ENCODE measurements at regions not wholly inside any gene's neighbourhood (a gene's known extent, or its start where the extent isn't known, plus 50 kb on each side); places are given as distances from the start of the nearest gene placed in this dataset.

DNA sequence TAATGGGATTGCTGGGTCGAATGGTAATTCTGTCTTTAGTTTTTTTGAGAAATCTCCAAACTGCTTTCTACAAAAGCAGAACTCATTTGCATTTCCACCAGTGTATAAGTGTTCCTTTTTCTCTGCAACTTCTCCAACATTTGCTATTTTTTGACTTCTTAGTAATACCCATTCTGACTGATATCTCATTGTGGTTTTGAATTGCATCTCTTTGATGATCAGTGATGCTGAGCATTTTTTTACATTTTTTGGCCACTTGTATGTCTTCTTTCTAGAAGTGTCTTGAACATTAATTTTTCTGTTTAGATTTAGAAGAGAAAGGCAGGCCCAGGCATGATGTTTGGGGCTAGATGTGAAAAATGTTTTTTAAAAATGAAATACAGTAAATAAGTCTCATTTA lies 553.1 kb upstream of the MAN1A1 start:
- no peak overlapping the region for H3K27ac ChIP-seq (ENCODE audit: low read depth, low read length)

GRCh38 chr6:119896806-119897205 lies 547.2 kb upstream of the MAN1A1 start:
- Histone ChIP-seq H3K4me3 (ENCODE audit: low read depth, low read length) (no peak overlapping the region), H3K27ac (ENCODE audit: low read depth, low read length) (no peak overlapping the region), H3K4me1 (ENCODE audit: control insufficient read depth, insufficient read depth, low read length) (no peaks in the 10 kb centered on the region), H3K36me3 (ENCODE audit: control insufficient read depth, insufficient read depth, low read length) (no peaks in the 10 kb centered on the region), H3K9ac (ENCODE audit: low read depth, low read length) (no peak overlapping the region), H3K9me3 (ENCODE audit: control insufficient read depth, insufficient read depth, low read length) (no peaks in the 10 kb centered on the region), H3K27me3 (ENCODE audit: control insufficient read depth, insufficient read depth, low read length) (no peaks in the 10 kb centered on the region)

More for the DNA sequence above, 553.1 kb upstream of the MAN1A1 start:
- H3K27me3 ChIP-seq (ENCODE audit: control insufficient read depth, insufficient read depth, low read length) = no peaks in the 10 kb centered on the region
- H3K4me3 ChIP-seq (ENCODE audit: low read depth, low read length) = no peak overlapping the region
- H3K9ac ChIP-seq (ENCODE audit: low read depth, low read length) = no peak overlapping the region
- H3K36me3 ChIP-seq (ENCODE audit: control insufficient read depth, insufficient read depth, low read length) = no peaks in the 10 kb centered on the region
- H3K4me1 ChIP-seq (ENCODE audit: control insufficient read depth, insufficient read depth, low read length) = no peaks in the 10 kb centered on the region
- H3K9me3 ChIP-seq (ENCODE audit: control insufficient read depth, insufficient read depth, low read length) = no peaks in the 10 kb centered on the region

DNA sequence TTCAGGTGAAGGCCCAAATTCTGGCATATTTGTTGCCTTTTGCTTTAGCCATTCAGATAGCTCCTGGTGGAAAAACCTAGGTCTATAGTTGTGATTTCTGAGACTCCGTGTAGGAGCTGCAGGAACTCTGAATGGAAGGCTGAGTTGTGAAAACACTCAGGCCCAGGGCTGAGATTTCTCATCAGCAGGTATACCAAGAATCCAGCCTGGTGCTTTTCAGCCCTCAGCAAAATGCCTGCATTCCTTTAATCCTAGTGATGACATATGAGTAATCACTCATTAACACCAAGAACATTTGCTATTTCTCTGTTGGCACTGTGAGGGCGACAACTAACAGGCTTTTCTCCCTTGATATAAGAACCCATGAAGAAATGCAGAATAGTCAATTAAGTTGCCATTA lies 546.1 kb upstream of the MAN1A1 start:
- Histone ChIP-seq H3K27me3 (ENCODE audit: control insufficient read depth, insufficient read depth, low read length) (no peaks in the 10 kb centered on the region), H3K27ac (ENCODE audit: low read depth, low read length) (no peak overlapping the region), H3K4me3 (ENCODE audit: low read depth, low read length) (no peak overlapping the region), H3K36me3 (ENCODE audit: control insufficient read depth, insufficient read depth, low read length) (no peaks in the 10 kb centered on the region), H3K9ac (ENCODE audit: low read depth, low read length) (no peak overlapping the region), H3K4me1 (ENCODE audit: control insufficient read depth, insufficient read depth, low read length) (no peaks in the 10 kb centered on the region), H3K9me3 (ENCODE audit: control insufficient read depth, insufficient read depth, low read length) (no peaks in the 10 kb centered on the region)

DNA sequence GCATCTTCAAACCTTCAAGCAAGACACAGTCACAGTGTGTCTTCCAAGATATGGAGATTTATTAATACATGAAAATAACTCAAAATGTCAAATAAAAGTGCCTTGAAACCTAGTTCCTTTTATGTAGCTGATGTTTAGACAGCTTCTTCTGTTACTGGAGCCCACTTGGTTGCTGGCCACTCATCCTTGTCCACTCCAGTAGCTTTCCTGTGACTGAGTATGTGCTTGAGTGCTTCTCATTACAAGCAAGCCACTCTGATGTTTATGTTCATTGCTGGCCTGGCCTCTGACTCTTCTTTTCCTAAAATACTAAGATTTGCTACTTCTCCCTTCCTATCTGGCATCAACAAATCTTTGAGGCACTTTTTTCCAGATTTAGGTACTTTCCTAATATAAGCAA lies 545.2 kb upstream of the MAN1A1 start:
- Histone ChIP-seq H3K36me3 (ENCODE audit: control insufficient read depth, insufficient read depth, low read length) (no peaks in the 10 kb centered on the region), H3K9ac (ENCODE audit: low read depth, low read length) (no peak overlapping the region), H3K4me1 (ENCODE audit: control insufficient read depth, insufficient read depth, low read length) (no peaks in the 10 kb centered on the region), H3K27me3 (ENCODE audit: control insufficient read depth, insufficient read depth, low read length) (no peaks in the 10 kb centered on the region), H3K27ac (ENCODE audit: low read depth, low read length) (no peak overlapping the region), H3K4me3 (ENCODE audit: low read depth, low read length) (no peak overlapping the region), H3K9me3 (ENCODE audit: control insufficient read depth, insufficient read depth, low read length) (no peaks in the 10 kb centered on the region)

- no peaks in the 10 kb centered on the region for H3K27me3 ChIP-seq (ENCODE audit: control insufficient read depth, insufficient read depth, low read length)
- no peak overlapping the region for H3K27ac ChIP-seq (ENCODE audit: low read depth, low read length)
- H3K9me3 ChIP-seq (ENCODE audit: control insufficient read depth, insufficient read depth, low read length) = no peaks in the 10 kb centered on the region
- H3K36me3 ChIP-seq (ENCODE audit: control insufficient read depth, insufficient read depth, low read length) = no peaks in the 10 kb centered on the region
- H3K4me1 ChIP-seq (ENCODE audit: control insufficient read depth, insufficient read depth, low read length) = no peaks in the 10 kb centered on the region
- no peak overlapping the region for H3K4me3 ChIP-seq (ENCODE audit: low read depth, low read length)
- no peak overlapping the region for H3K9ac ChIP-seq (ENCODE audit: low read depth, low read length)
Measured at GRCh38 chr6:119891644-119892043, 542.1 kb upstream of the MAN1A1 start.

DNA sequence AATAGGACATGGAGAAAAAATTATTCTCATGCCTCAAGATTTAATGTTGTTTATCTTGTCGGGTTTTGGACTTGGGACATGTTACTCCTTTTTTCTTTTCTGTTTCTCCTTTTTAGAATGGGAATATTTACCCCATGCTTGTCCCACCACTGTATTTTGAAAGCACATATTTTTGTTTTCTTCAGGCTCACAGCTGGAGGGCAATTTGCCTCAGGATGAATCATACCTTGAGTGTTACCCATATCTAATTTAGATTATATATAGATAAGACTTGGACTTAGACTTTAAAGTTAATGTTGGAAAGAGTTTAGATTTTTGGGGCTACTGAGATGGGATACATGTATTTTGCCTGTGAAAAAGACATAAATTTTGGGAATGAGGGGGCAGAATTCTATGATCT lies 541.6 kb upstream of the MAN1A1 start:
- H3K4me1 ChIP-seq (ENCODE audit: control insufficient read depth, insufficient read depth, low read length) = no peaks in the 10 kb centered on the region
- no peak overlapping the region for H3K27ac ChIP-seq (ENCODE audit: low read depth, low read length)
- H3K4me3 ChIP-seq (ENCODE audit: low read depth, low read length) = no peak overlapping the region
- H3K9me3 ChIP-seq (ENCODE audit: control insufficient read depth, insufficient read depth, low read length) = no peaks in the 10 kb centered on the region
- no peaks in the 10 kb centered on the region for H3K36me3 ChIP-seq (ENCODE audit: control insufficient read depth, insufficient read depth, low read length)
- no peak overlapping the region for H3K9ac ChIP-seq (ENCODE audit: low read depth, low read length)
- H3K27me3 ChIP-seq (ENCODE audit: control insufficient read depth, insufficient read depth, low read length) = no peaks in the 10 kb centered on the region

DNA sequence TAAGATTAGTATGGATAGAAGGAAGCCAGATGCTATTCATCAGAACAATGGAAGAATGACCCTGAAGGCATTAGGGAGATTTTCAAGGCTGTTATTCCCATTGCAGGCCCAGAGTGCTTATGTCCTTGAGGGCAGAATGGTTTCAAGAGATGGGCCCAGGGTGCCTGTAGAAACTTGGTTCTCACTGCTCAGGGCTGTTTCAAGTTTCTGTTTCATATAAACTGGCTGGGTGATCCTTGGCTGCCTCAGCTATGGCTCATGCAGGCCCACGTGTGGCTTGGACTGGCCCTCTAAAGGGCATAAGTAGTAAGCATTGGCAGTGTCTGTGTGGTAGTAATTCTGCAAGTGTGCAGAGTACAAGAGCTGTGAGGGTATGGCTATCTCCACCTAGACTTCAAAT lies 540.9 kb upstream of the MAN1A1 start:
- H3K9ac ChIP-seq (ENCODE audit: low read depth, low read length) = no peak overlapping the region
- H3K4me3 ChIP-seq (ENCODE audit: low read depth, low read length) = no peak overlapping the region
- H3K27ac ChIP-seq (ENCODE audit: low read depth, low read length) = no peak overlapping the region
- H3K36me3 ChIP-seq (ENCODE audit: control insufficient read depth, insufficient read depth, low read length) = no peaks in the 10 kb centered on the region
- H3K27me3 ChIP-seq (ENCODE audit: control insufficient read depth, insufficient read depth, low read length) = no peaks in the 10 kb centered on the region
- H3K9me3 ChIP-seq (ENCODE audit: control insufficient read depth, insufficient read depth, low read length) = no peaks in the 10 kb centered on the region
- H3K4me1 ChIP-seq (ENCODE audit: control insufficient read depth, insufficient read depth, low read length) = no peaks in the 10 kb centered on the region

DNA sequence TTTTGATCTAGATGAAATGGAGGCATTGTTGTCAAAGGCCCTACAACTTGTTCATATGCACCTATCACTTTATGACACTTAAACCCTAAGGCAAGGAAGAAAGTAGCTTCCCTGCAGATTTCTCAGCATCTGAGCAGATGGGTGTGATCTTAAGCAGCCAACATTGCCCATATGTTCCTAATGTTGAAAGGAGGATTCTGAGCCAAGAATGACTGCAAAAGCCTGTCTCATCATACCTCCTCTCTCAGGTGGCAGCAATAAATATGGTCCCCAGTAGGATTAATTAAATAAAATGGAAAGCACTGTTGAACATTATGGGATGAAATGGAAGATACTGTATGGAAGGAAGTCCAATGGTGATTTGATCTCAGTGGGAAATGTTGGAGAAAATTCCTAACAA lies 538.1 kb upstream of the MAN1A1 start:
- no peaks in the 10 kb centered on the region for H3K27me3 ChIP-seq (ENCODE audit: control insufficient read depth, insufficient read depth, low read length)
- no peaks in the 10 kb centered on the region for H3K4me1 ChIP-seq (ENCODE audit: control insufficient read depth, insufficient read depth, low read length)
- no peaks in the 10 kb centered on the region for H3K9me3 ChIP-seq (ENCODE audit: control insufficient read depth, insufficient read depth, low read length)
- no peak overlapping the region for H3K4me3 ChIP-seq (ENCODE audit: low read depth, low read length)
- H3K9ac ChIP-seq (ENCODE audit: low read depth, low read length) = no peak overlapping the region
- H3K27ac ChIP-seq (ENCODE audit: low read depth, low read length) = no peak overlapping the region
- H3K36me3 ChIP-seq (ENCODE audit: control insufficient read depth, insufficient read depth, low read length) = no peaks in the 10 kb centered on the region

GRCh38 chr6:119881416-119881815 lies 531.9 kb upstream of the MAN1A1 start:
- no peaks in the 10 kb centered on the region for H3K27me3 ChIP-seq (ENCODE audit: control insufficient read depth, insufficient read depth, low read length)
- H3K9ac ChIP-seq (ENCODE audit: low read depth, low read length) = no peak overlapping the region
- H3K4me3 ChIP-seq (ENCODE audit: low read depth, low read length) = no peak overlapping the region
- no peaks in the 10 kb centered on the region for H3K36me3 ChIP-seq (ENCODE audit: control insufficient read depth, insufficient read depth, low read length)
- no peak overlapping the region for H3K27ac ChIP-seq (ENCODE audit: low read depth, low read length)
- H3K4me1 ChIP-seq (ENCODE audit: control insufficient read depth, insufficient read depth, low read length) = no peaks in the 10 kb centered on the region
- no peaks in the 10 kb centered on the region for H3K9me3 ChIP-seq (ENCODE audit: control insufficient read depth, insufficient read depth, low read length)

GRCh38 chr6:119880840-119881239 lies 531.3 kb upstream of the MAN1A1 start:
- Histone ChIP-seq H3K4me3 (ENCODE audit: low read depth, low read length) (no peak overlapping the region), H3K27ac (ENCODE audit: low read depth, low read length) (no peak overlapping the region), H3K9ac (ENCODE audit: low read depth, low read length) (no peak overlapping the region), H3K9me3 (ENCODE audit: control insufficient read depth, insufficient read depth, low read length) (no peaks in the 10 kb centered on the region), H3K36me3 (ENCODE audit: control insufficient read depth, insufficient read depth, low read length) (no peaks in the 10 kb centered on the region), H3K4me1 (ENCODE audit: control insufficient read depth, insufficient read depth, low read length) (no peaks in the 10 kb centered on the region), H3K27me3 (ENCODE audit: control insufficient read depth, insufficient read depth, low read length) (no peaks in the 10 kb centered on the region)

DNA sequence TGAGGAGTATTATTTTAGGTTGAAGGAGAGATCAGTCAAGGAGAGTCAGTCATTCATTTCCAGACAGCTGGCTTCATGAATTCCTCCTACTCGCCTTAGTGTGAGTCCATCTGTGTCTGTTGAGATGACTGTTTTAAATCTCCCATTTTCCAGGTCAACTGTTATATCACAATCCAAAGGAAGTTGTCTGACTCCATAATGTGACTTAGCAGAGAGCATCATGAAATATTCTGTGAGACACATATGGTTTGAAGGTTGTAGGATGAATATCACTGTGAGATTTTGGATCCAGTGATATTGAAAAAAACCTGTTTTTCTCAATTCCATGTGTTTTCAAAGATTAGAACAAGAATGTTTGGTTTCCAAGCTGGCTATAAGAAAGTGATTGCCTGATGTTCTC lies 530.2 kb upstream of the MAN1A1 start:
- Histone ChIP-seq H3K4me3 (ENCODE audit: low read depth, low read length) (no peak overlapping the region), H3K27ac (ENCODE audit: low read depth, low read length) (no peak overlapping the region), H3K9ac (ENCODE audit: low read depth, low read length) (no peak overlapping the region), H3K27me3 (ENCODE audit: control insufficient read depth, insufficient read depth, low read length) (no peaks in the 10 kb centered on the region), H3K4me1 (ENCODE audit: control insufficient read depth, insufficient read depth, low read length) (no peaks in the 10 kb centered on the region), H3K9me3 (ENCODE audit: control insufficient read depth, insufficient read depth, low read length) (no peaks in the 10 kb centered on the region), H3K36me3 (ENCODE audit: control insufficient read depth, insufficient read depth, low read length) (no peaks in the 10 kb centered on the region)

DNA sequence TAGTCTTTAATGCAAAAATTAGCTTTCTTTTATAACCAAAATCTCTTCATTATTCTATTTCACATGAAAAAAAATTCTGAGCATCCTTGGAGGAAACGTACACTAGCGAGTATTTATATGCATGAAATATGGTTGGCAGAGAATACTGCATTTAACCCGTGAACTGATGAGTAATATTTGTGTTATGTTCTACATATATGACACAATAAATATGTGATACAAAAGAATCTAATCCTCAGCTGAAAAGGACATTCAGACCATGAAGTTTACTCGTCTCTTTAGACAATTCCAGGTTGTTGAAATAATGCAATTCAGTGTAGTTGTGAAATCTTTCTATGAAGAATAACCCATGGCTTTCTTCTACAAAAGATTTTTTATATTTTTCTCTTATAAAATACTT lies 524.8 kb upstream of the MAN1A1 start:
- Histone ChIP-seq H3K36me3 (ENCODE audit: control insufficient read depth, insufficient read depth, low read length) (no peaks in the 10 kb centered on the region), H3K9me3 (ENCODE audit: control insufficient read depth, insufficient read depth, low read length) (no peaks in the 10 kb centered on the region), H3K27me3 (ENCODE audit: control insufficient read depth, insufficient read depth, low read length) (no peaks in the 10 kb centered on the region), H3K4me1 (ENCODE audit: control insufficient read depth, insufficient read depth, low read length) (no peaks in the 10 kb centered on the region), H3K27ac (ENCODE audit: low read depth, low read length) (no peak overlapping the region), H3K9ac (ENCODE audit: low read depth, low read length) (no peak overlapping the region), H3K4me3 (ENCODE audit: low read depth, low read length) (no peak overlapping the region)

Measured in HUES48 (cell line).